Bronchial epithelial cell (primary cell): ENCODE measurements at regions not wholly inside any gene's neighbourhood (a gene's known extent, or its start where the extent isn't known, plus 50 kb on each side); places are given as distances from the start of the nearest gene placed in this dataset.

Experiments
- DNase-seq: peaks from one replicate; pipeline ENCODE4 v3.0.0-alpha.2; 2010; ENCODE audit warnings: low read depth
- FAIRE-seq: peaks from 2 replicates; lab custom pipeline; 2011; peaks lifted over from hg19 to GRCh38; lab: Jason Lieb, UNC
- H3K27me3 ChIP-seq: 2 replicates; pipeline ENCODE4 v1.5.1; 2011; ENCODE audit warnings: low read length; ENCODE audit not compliant: control insufficient read depth, insufficient read depth
- H3K36me3 ChIP-seq: 2 replicates; pipeline ENCODE4 v1.5.1; 2011; ENCODE audit warnings: low read length; ENCODE audit not compliant: control insufficient read depth, insufficient read depth
- H3K4me3 ChIP-seq: 2 replicates; pipeline ENCODE4 v1.5.1; 2011; ENCODE audit warnings: mild to moderate bottlenecking, low read depth, low read length, control low read depth
- TF ChIP-seq, protein P1 (sequence below): IDR thresholded peaks from 2 replicates; pipeline ENCODE4 v1.5.1; 2011; ENCODE audit warnings: mild to moderate bottlenecking, moderate library complexity, low read length, control low read depth, inconsistent platforms; ENCODE audit not compliant: insufficient read depth, severe bottlenecking

DNA sequence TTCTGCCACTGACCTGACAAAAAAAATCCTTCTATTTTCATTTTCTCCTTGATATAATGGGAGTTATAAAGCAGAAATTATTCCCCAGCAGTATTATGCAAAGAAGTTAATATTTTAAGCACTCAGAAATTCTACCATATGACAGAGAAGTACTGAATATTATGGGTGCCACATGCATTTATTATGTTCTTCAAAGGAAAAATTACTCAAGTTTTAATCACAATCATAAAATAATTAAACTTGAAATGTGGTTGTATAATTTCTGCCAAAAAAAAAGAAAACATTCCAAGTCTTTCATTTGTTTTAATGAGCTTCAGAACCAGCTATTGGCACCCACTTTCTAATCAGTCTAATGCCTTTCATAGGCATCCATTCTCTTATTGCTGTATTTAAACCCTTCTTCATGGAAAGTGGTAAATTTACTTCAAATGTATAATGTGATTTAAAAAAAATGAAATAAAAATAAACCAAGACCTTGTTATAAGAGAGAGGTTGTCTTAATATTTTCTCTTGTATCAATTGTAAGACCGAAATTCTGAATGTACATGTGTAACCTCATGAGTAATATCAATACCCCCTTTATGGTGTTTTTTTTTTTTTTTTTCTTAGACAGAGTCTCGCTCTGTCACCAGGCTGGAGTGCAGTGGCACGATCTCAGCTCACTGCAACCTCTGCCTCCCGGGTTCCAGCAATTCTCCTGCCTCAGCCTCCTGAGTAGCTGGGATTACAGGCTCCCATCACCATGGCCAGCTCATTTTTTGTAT is 302.3 kb downstream of the IRS1 start:
- TF ChIP-seq, protein P1, sequence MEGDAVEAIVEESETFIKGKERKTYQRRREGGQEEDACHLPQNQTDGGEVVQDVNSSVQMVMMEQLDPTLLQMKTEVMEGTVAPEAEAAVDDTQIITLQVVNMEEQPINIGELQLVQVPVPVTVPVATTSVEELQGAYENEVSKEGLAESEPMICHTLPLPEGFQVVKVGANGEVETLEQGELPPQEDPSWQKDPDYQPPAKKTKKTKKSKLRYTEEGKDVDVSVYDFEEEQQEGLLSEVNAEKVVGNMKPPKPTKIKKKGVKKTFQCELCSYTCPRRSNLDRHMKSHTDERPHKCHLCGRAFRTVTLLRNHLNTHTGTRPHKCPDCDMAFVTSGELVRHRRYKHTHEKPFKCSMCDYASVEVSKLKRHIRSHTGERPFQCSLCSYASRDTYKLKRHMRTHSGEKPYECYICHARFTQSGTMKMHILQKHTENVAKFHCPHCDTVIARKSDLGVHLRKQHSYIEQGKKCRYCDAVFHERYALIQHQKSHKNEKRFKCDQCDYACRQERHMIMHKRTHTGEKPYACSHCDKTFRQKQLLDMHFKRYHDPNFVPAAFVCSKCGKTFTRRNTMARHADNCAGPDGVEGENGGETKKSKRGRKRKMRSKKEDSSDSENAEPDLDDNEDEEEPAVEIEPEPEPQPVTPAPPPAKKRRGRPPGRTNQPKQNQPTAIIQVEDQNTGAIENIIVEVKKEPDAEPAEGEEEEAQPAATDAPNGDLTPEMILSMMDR: no peak
- FAIRE-seq (no peak), DNase-seq (no peak)
- Histone ChIP-seq H3K27me3 (no peaks in the 10 kb centered on the region), H3K4me3 (no peak overlapping the region), H3K36me3 (no peaks in the 10 kb centered on the region)

DNA sequence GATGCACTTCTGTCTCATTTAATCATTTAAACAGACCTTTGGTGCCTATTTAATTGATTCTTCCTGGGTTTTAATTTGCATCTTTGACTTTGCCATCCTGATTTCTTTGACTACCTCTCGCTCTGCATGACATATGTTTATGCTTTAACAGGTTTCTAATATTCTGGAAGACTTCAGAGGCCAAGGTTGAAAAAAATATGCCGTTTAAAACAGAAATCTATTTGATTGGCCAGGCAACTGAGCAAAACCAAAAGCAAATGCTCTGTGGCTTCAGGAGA is 303.4 kb downstream of the IRS1 start:
- no peak for DNase-seq
- Histone ChIP-seq H3K36me3 (no peaks in the 10 kb centered on the region), H3K4me3 (no peak overlapping the region), H3K27me3 (no peaks in the 10 kb centered on the region)
- TF ChIP-seq, protein P1: no peak
- FAIRE-seq: no peak

DNA sequence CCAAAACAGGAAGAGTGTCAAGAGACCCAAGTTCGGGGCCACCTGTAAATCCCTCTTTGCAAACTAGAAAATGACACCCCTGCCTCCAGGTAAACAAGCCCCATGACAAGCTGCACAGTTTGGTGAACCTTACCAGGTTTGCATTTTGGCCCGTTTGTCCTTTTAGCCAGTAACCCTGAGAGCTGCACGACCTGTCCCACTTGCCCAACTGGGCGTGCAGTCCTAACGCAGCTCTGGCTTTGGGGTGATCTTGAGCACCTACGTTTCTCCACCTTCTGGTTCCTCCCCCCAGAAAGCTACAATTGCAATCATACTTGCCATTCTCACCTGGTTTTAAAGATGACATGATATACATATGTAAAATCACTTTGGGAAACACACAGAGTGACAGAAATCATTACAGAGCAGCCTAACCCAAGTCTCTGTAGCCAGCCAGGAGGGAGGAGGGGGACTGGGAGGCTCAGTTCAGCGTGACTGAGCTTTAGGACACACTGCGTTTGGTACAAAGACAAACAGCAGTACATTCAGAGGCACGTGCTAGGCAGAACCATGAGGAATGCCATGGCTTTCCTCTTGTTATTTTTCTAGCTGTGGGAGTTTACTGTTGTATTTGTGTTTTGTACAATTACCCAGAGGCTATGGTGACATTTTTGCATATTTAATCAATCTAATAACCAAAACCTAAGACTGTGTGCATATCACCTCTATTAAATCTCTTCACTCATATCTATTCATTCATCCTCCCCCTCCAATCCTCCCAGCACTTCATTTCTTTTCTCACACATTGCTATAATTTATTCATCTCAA is 304.0 kb downstream of the IRS1 start:
- DNase-seq (no peak), FAIRE-seq (no peak)
- Histone ChIP-seq H3K27me3 (no peaks in the 10 kb centered on the region), H3K4me3 (no peak overlapping the region), H3K36me3 (no peaks in the 10 kb centered on the region)
- TF ChIP-seq, protein P1: no peak

DNA sequence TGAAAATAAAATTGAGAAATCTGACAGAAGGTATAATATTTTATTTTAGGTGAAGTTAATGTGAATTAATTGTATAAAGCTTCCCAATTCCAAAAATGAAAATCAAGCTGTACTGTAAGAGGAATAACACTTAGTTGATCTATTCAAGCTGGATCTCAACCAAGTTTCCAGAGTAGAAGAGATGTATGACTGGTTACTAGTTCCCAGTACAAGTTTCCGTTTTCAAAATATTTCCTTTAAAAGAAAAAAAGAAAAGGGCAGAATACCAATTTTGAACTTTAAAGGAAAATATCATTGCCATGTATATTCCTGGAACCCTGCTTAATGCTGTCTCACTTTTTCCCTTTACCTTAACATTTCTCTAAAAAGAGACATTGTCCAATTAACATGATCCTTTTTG is 308.5 kb downstream of the IRS1 start:
- Histone ChIP-seq H3K36me3 (no peaks in the 10 kb centered on the region), H3K4me3 (no peak overlapping the region), H3K27me3 (no peaks in the 10 kb centered on the region)
- TF ChIP-seq, protein P1: no peak
- DNase-seq (no peak), FAIRE-seq (no peak)

DNA sequence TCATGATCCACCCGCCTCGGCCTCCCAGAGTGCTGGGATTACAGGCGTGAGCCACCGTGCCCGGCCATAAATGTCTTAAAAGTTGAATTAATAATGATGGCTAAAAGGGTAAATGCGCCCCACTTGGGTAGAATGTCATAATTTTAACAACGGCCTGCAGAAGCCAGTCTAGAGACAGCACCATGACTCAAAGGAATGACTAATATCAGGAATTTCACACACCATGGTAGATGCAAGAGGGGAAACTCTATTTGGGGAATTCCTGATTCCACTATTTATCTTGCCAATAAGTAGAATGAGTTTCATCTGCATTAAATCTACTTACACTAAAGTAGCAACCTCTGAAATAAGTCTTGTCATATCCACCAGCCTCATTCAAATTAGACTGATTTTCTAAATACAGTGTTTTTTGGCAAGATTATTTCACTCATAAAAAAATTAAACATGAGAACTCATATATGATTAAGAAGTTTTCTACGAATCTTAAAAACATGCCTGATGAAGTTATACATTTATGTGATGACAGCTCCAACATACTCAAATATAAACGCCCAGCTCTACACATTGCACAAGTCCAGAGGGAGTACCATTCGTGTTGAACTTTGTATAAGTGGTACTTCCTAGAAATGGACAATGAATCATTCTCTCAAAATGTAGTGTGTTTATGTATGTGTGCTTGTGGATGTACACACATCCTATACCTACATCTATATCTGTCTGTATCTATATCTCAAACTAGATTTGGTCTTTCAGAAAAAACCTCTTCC is 309.7 kb downstream of the IRS1 start:
- TF ChIP-seq, protein P1: no peak

More for the DNA sequence above, 309.7 kb downstream of the IRS1 start:
- FAIRE-seq (no peak), DNase-seq (peak; percentile 94)
- H3K4me3 ChIP-seq: no peak overlapping the region
- no peaks in the 10 kb centered on the region for H3K36me3 ChIP-seq
- no peaks in the 10 kb centered on the region for H3K27me3 ChIP-seq
